WTC11 (cell line): ENCODE measurements at regions not wholly inside any gene's neighbourhood (a gene's known extent, or its start where the extent isn't known, plus 50 kb on each side); places are given as distances from the start of the nearest gene placed in this dataset.
A peak's percentile ranks its signal among the peaks of the same experiment; 100 is the strongest.

Source experiments
- ATAC-seq: fragments of 200-7000 bp; cut with Tn5 transposase; 2 replicates; pipeline ENCODE4 v1.10.0; 2021; ENCODE audit warnings: mild to moderate bottlenecking, moderate library complexity
- CTCF ChIA-PET: fragments of 300-600 bp; sonication (Branson Sonifier 250); formaldehyde crosslinking; loops from one replicate; lab custom pipeline; 2021; ENCODE audit warnings: antibody characterized with exemption; lab: Charles Lee
- POLR2A ChIA-PET: fragments of 350-600 bp; sonication (Branson Sonifier 250); formaldehyde crosslinking; loops from one replicate; lab custom pipeline; 2021; ENCODE audit warnings: antibody characterized with exemption; lab: Charles Lee
- DNase-seq: peaks from one replicate; pipeline ENCODE4 v3.0.0; 2021; ENCODE audit warnings: low spot score
- H3K27ac Mint-ChIP-seq: 2 replicates; pipeline ENCODE4 v1.8.0; 2021; ENCODE audit warnings: mixed read lengths
- H3K27me3 Mint-ChIP-seq: 2 replicates; pipeline ENCODE4 v1.8.0; 2021; ENCODE audit warnings: low read depth, mild to moderate bottlenecking, moderate library complexity, mixed read lengths
- H3K36me3 Mint-ChIP-seq: 2 replicates; pipeline ENCODE4 v1.8.0; 2021; ENCODE audit warnings: mixed read lengths
- H3K4me1 Mint-ChIP-seq: 2 replicates; pipeline ENCODE4 v1.8.0; 2022; ENCODE audit warnings: mixed read lengths
- H3K4me3 Mint-ChIP-seq: 2 replicates; pipeline ENCODE4 v1.8.0; 2021; ENCODE audit warnings: mild to moderate bottlenecking, moderate library complexity, mixed read lengths
- H3K9me3 Mint-ChIP-seq: 2 replicates; pipeline ENCODE4 v1.8.0; 2021; ENCODE audit warnings: mixed read lengths
- CDX4 ChIP-seq: fragments of 250-450 bp; sonication (Bioruptor Pico); IDR thresholded peaks from 2 replicates; pipeline ENCODE4 v1.9.0; 2021; ENCODE audit warnings: moderate library complexity, mild to moderate bottlenecking, inconsistent platforms, borderline replicate concordance
- CREB1 ChIP-seq: sonication (generic); formaldehyde crosslinking; IDR thresholded peaks from 2 replicates; pipeline ENCODE4 v1.8.0; 2023; ENCODE audit warnings: mild to moderate bottlenecking, missing genetic modification reagents
- CTCF ChIP-seq: fragments of 200-600 bp; IDR thresholded peaks from 2 replicates; pipeline ENCODE4 v1.8.0; 2022; ENCODE audit warnings: antibody characterized with exemption
- JUN ChIP-seq: sonication (generic); formaldehyde crosslinking; IDR thresholded peaks from 2 replicates; pipeline ENCODE4 v1.8.0; 2023; ENCODE audit warnings: mild to moderate bottlenecking, missing genetic modification reagents
- TP53 ChIP-seq: sonication (generic); formaldehyde crosslinking; IDR thresholded peaks from 2 replicates; pipeline ENCODE4 v1.8.1; 2023; ENCODE audit warnings: mild to moderate bottlenecking, missing genetic modification reagents
- USF1 ChIP-seq: sonication (generic); formaldehyde crosslinking; IDR thresholded peaks from 2 replicates; pipeline ENCODE4 v1.8.0; 2022; ENCODE audit warnings: mild to moderate bottlenecking, missing genetic modification reagents
- ZNF219 ChIP-seq: sonication (generic); formaldehyde crosslinking; IDR thresholded peaks from 2 replicates; pipeline ENCODE4 v1.8.0; 2023; ENCODE audit warnings: missing genetic modification reagents, mild to moderate bottlenecking, borderline replicate concordance
- ZNF263 ChIP-seq: sonication (generic); formaldehyde crosslinking; IDR thresholded peaks from 2 replicates; pipeline ENCODE4 v1.8.1; 2022; ENCODE audit warnings: low read depth, mild to moderate bottlenecking, moderate library complexity, missing genetic modification reagents
- ZNF281 ChIP-seq: sonication (generic); formaldehyde crosslinking; IDR thresholded peaks from 2 replicates; pipeline ENCODE4 v1.8.0; 2023; ENCODE audit warnings: mild to moderate bottlenecking, missing genetic modification reagents
- ZNF317 ChIP-seq: sonication (generic); formaldehyde crosslinking; IDR thresholded peaks from 2 replicates; pipeline ENCODE4 v1.8.1; 2023; ENCODE audit warnings: low read depth, mild to moderate bottlenecking, moderate library complexity, missing genetic modification reagents, borderline replicate concordance
- TF ChIP-seq, protein P1 (sequence below): sonication (generic); formaldehyde crosslinking; IDR thresholded peaks from 2 replicates; pipeline ENCODE4 v1.8.1; 2023; ENCODE audit warnings: mild to moderate bottlenecking, moderate library complexity, missing genetic modification reagents
- TF ChIP-seq, protein P2 (sequence below): sonication (generic); formaldehyde crosslinking; IDR thresholded peaks from 2 replicates; pipeline ENCODE4 v1.8.0; 2022; ENCODE audit warnings: missing genetic modification reagents

GRCh38 chr11:116082256-116082655 lies 578.0 kb upstream of the CADM1 start:
- no peak for DNase-seq
- POLR2A ChIA-PET: interaction anchor here (0.7 kb wide), 1 partner anchor 10 kb away, joined by 4 read pairs; no protein-coding TSS in a partner anchor
- H3K4me3 Mint-ChIP-seq: no peak overlapping the region
- no peak for TF ChIP-seq USF1 (CRISPR knock-in tag)
- TF ChIP-seq ZNF219 (CRISPR knock-in tag): no peak
- TF ChIP-seq, protein P1, sequence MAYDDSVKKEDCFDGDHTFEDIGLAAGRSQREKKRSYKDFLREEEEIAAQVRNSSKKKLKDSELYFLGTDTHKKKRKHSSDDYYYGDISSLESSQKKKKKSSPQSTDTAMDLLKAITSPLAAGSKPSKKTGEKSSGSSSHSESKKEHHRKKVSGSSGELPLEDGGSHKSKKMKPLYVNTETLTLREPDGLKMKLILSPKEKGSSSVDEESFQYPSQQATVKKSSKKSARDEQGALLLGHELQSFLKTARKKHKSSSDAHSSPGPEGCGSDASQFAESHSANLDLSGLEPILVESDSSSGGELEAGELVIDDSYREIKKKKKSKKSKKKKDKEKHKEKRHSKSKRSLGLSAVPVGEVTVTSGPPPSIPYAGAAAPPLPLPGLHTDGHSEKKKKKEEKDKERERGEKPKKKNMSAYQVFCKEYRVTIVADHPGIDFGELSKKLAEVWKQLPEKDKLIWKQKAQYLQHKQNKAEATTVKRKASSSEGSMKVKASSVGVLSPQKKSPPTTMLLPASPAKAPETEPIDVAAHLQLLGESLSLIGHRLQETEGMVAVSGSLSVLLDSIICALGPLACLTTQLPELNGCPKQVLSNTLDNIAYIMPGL (CRISPR knock-in tag): no peak
- TF ChIP-seq, all 79 proteins: peak for 0
- peaks cover 14% of the 10 kb centered on the region for H3K9me3 Mint-ChIP-seq
- CTCF ChIA-PET: interaction anchor here (0.8 to 1.3 kb wide), 4 partner anchors 9 to 133 kb away, joined by 3 read pairs; no protein-coding TSS in a partner anchor
- H3K27ac Mint-ChIP-seq: no peak overlapping the region
- ATAC-seq: no peak
- peaks cover under 1% of the 10 kb centered on the region; the same call in 1 of the 2 replicates for H3K27me3 Mint-ChIP-seq
- H3K4me1 Mint-ChIP-seq: peaks cover 26% of the 10 kb centered on the region
- no peaks in the 10 kb centered on the region for H3K36me3 Mint-ChIP-seq

DNA sequence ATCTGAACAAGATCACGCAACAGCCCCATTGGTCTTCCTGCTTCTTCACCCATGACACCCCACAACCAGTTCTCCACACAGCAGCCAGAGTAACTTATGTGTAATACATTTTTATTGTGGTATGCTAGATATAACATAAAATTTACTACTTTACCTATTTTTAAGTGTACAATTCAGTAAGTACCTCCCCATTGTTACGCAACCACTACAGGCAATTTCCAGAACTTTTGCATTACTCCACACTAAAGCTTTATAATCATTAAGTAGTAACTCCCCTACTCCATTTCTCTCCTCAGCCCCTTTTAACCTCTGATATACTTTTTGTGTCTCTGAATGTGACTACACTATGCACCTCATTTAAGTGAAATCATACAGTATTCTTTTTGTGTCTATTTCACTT lies 575.4 kb upstream of the CADM1 start:
- no peak for DNase-seq
- TF ChIP-seq ZNF281 (CRISPR knock-in tag) (no peak), CREB1 (CRISPR knock-in tag) (no peak), JUN (CRISPR knock-in tag) (no peak), USF1 (CRISPR knock-in tag) (no peak), ZNF317 (no peak), TP53 (CRISPR knock-in tag) (no peak)
- ATAC-seq: no peak
- H3K9me3 Mint-ChIP-seq: peaks cover 19% of the 10 kb centered on the region
- CTCF ChIA-PET: interaction anchor here (0.7 to 2.0 kb wide), 2 partner anchors 32 to 153 kb away, joined by 3 to 4 read pairs; no protein-coding TSS in a partner anchor
- POLR2A ChIA-PET: no interaction called here
- no peak overlapping the region for H3K4me3 Mint-ChIP-seq
- peaks cover 5% of the 10 kb centered on the region for H3K27me3 Mint-ChIP-seq
- H3K36me3 Mint-ChIP-seq: no peaks in the 10 kb centered on the region
- H3K4me1 Mint-ChIP-seq: peaks cover 5% of the 10 kb centered on the region
- no peak overlapping the region for H3K27ac Mint-ChIP-seq

GRCh38 chr11:116078101-116078591 lies 573.9 kb upstream of the CADM1 start:
- Mint-ChIP-seq H3K4me3 (no peak overlapping the region), H3K4me1 (peaks cover 5% of the 10 kb centered on the region), H3K27ac (no peak overlapping the region), H3K36me3 (no peaks in the 10 kb centered on the region), H3K9me3 (peaks cover 19% of the 10 kb centered on the region), H3K27me3 (peaks cover 5% of the 10 kb centered on the region)
- ChIA-PET POLR2A (interaction anchor here (0.9 to 1.1 kb wide), 2 partner anchors 25 to 86 kb away, joined by 3 to 4 read pairs; no protein-coding TSS in a partner anchor), CTCF (interaction anchor here (0.5 to 2.1 kb wide), 36 partner anchors 9 to 456 kb away, joined by 3 to 35 read pairs (median 4); no protein-coding TSS in a partner anchor)
- no peak for TF ChIP-seq ZNF263 (CRISPR knock-in tag)
- no peak for TF ChIP-seq CDX4 (CRISPR knock-in tag)
- TF ChIP-seq, protein P2, sequence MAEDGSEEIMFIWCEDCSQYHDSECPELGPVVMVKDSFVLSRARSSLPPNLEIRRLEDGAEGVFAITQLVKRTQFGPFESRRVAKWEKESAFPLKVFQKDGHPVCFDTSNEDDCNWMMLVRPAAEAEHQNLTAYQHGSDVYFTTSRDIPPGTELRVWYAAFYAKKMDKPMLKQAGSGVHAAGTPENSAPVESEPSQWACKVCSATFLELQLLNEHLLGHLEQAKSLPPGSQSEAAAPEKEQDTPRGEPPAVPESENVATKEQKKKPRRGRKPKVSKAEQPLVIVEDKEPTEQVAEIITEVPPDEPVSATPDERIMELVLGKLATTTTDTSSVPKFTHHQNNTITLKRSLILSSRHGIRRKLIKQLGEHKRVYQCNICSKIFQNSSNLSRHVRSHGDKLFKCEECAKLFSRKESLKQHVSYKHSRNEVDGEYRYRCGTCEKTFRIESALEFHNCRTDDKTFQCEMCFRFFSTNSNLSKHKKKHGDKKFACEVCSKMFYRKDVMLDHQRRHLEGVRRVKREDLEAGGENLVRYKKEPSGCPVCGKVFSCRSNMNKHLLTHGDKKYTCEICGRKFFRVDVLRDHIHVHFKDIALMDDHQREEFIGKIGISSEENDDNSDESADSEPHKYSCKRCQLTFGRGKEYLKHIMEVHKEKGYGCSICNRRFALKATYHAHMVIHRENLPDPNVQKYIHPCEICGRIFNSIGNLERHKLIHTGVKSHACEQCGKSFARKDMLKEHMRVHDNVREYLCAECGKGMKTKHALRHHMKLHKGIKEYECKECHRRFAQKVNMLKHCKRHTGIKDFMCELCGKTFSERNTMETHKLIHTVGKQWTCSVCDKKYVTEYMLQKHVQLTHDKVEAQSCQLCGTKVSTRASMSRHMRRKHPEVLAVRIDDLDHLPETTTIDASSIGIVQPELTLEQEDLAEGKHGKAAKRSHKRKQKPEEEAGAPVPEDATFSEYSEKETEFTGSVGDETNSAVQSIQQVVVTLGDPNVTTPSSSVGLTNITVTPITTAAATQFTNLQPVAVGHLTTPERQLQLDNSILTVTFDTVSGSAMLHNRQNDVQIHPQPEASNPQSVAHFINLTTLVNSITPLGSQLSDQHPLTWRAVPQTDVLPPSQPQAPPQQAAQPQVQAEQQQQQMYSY: no peak
- TF ChIP-seq CTCF: peak; percentile 18; the same call in 1 of the 2 replicates
- DNase-seq (peak; percentile 41), ATAC-seq (peak; percentile 97)
